ENCODE measurements at regions not wholly inside any gene's neighbourhood (a gene's known extent, or its start where the extent isn't known, plus 50 kb on each side); places are given as distances from the start of the nearest gene placed in this dataset.

DNA sequence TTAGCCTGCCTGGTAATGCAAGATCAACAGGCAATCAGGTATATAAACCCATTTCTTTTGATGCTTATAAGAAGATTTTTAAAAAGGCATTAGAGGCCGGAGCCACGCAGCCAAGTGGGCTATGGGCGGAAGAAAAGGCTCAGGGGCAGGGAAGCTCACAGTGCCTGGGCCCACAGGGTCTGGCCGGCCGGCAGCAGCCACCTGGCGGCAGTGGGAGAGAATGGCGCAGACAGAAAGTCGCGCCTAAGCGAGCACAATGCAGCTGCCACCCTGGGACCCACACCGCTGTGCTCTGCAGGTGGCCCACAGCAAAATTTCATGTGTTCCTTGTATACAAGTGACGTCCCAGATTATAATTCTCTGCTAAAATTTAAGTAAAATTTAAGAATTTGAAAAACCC lies 448.6 kb upstream of the RASGRP1 start:
- no peaks in the 10 kb centered on the region for H3K4me1 ChIP-seq (ENCODE audit: control insufficient read depth, insufficient read depth, low read length)
- H3K27ac ChIP-seq (ENCODE audit: low read length) = no peak overlapping the region
- ATAC-seq (no peak), DNase-seq (peak in 1 of 3 donors; percentile 9)
- H3K9me3 ChIP-seq (ENCODE audit: control insufficient read depth, low read length) = no peaks in the 10 kb centered on the region
- 79% methylated on average over 12 of the region's 12 CpGs for WGBS
- intact Hi-C loops (cut with DNase I) = no loop called here
- H3K27me3 ChIP-seq (ENCODE audit: control insufficient read depth, insufficient read depth) = no peaks in the 10 kb centered on the region
- no peak overlapping the region for H3K4me3 ChIP-seq (ENCODE audit: low read length)

DNA sequence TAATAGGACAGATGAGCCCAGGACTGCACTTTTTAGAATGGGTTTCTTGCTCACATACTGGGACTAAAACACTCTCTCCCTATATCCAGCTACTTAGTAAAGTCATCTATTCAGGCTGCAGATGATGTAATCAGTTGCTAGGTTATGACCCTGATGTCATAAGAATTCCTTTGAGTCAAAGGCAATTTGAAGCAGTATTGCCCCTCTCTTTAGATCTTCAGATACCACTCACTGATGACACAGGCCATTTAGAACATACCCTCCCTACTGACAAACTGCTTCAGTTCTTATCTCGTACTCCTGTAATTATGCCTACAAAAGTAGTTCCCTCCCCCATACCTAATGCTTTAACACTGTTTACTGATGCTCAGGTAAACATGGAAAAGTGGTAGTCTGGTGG lies 450.1 kb upstream of the RASGRP1 start:
- H3K9me3 ChIP-seq (ENCODE audit: control insufficient read depth, low read length) = no peaks in the 10 kb centered on the region
- H3K27me3 ChIP-seq (ENCODE audit: control insufficient read depth, insufficient read depth) = no peaks in the 10 kb centered on the region
- DNase-seq (no peak), ATAC-seq (no peak)
- intact Hi-C loops (cut with DNase I) = no loop called here
- H3K27ac ChIP-seq (ENCODE audit: low read length) = no peak overlapping the region
- no peak overlapping the region for H3K4me3 ChIP-seq (ENCODE audit: low read length)
- H3K4me1 ChIP-seq (ENCODE audit: control insufficient read depth, insufficient read depth, low read length) = no peaks in the 10 kb centered on the region
- WGBS = 44% methylated on average over 1 of the region's 1 CpG

DNA sequence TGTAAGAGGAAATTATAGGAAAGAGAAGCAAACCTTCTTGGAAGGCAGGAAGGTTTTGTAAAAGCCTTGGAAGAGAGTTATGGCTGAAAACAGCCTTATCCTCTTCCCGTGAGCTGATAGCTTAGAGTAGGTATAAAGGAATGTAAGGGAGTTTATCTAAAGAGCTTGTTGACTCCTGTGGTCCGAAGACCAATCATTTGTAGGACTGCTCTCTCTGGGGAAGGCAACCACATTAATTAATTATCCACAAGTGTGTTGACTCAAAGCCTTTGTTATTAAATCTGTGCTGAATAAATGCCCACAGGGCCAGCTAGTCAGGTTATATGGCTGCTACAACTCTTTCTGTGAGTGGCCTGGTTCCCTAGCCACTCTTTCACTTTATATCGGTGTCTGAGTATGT lies 452.1 kb upstream of the RASGRP1 start:
- DNase-seq (no peak), ATAC-seq (no peak)
- no peaks in the 10 kb centered on the region for H3K9me3 ChIP-seq (ENCODE audit: control insufficient read depth, low read length)
- H3K27me3 ChIP-seq (ENCODE audit: control insufficient read depth, insufficient read depth) = no peaks in the 10 kb centered on the region
- H3K4me1 ChIP-seq (ENCODE audit: control insufficient read depth, insufficient read depth, low read length) = no peaks in the 10 kb centered on the region
- WGBS = 64% methylated on average over 3 of the region's 3 CpGs
- intact Hi-C loops (cut with DNase I) = no loop called here
- no peak overlapping the region for H3K27ac ChIP-seq (ENCODE audit: low read length)
- H3K4me3 ChIP-seq (ENCODE audit: low read length) = no peak overlapping the region

DNA sequence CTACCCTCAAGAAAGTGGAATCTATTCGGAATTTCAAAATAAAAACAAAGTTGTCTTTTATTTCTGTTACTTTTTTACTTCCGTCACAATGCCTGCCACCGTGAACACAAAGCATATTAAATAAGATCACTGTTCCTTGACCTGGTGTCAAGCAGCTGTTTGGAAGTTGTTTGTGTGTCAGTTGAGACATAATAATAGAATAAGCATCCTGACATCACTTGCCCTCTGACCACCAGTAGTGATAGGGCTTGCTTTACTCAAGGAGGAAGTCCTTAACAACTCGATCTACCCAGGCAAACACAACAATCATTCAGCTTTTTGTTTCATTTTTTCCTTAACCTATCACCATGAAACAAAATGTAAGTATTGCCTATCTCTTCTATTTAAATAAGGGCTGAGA lies 454.4 kb upstream of the RASGRP1 start:
- intact Hi-C loops (cut with DNase I) = no loop called here
- no peak for DNase-seq
- H3K27ac ChIP-seq (ENCODE audit: low read length) = no peak overlapping the region
- no peaks in the 10 kb centered on the region for H3K9me3 ChIP-seq (ENCODE audit: control insufficient read depth, low read length)
- H3K27me3 ChIP-seq (ENCODE audit: control insufficient read depth, insufficient read depth) = no peaks in the 10 kb centered on the region
- 59% methylated on average over 4 of the region's 4 CpGs for WGBS
- no peak overlapping the region for H3K4me3 ChIP-seq (ENCODE audit: low read length)
- no peak for ATAC-seq
- no peaks in the 10 kb centered on the region for H3K4me1 ChIP-seq (ENCODE audit: control insufficient read depth, insufficient read depth, low read length)

DNA sequence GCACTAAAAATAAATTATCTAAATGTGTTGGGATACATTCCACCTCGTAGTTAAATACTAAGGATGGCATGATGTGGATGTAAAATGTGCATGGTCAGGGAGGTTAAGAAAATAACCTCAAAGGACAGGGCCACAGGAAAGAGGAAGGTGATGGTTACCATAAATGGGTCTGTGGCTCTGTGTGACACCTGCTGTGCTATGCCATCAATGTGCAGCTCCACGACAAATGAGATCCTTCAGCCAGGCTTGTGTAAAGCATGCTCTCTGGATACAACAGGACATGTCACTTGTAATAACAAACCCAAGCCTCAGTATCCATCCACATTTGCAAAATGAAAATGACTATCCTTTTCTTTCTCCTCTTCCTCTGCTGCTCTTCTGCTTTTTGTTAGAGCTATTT lies 456.7 kb upstream of the RASGRP1 start:
- ATAC-seq = no peak
- no peaks in the 10 kb centered on the region for H3K4me1 ChIP-seq (ENCODE audit: control insufficient read depth, insufficient read depth, low read length)
- intact Hi-C loops (cut with DNase I) = no loop called here
- no peak for DNase-seq
- H3K9me3 ChIP-seq (ENCODE audit: control insufficient read depth, low read length) = no peaks in the 10 kb centered on the region
- WGBS = 53% methylated on average over 2 of the region's 2 CpGs
- H3K4me3 ChIP-seq (ENCODE audit: low read length) = no peak overlapping the region
- H3K27me3 ChIP-seq (ENCODE audit: control insufficient read depth, insufficient read depth) = no peaks in the 10 kb centered on the region
- H3K27ac ChIP-seq (ENCODE audit: low read length) = no peak overlapping the region

DNA sequence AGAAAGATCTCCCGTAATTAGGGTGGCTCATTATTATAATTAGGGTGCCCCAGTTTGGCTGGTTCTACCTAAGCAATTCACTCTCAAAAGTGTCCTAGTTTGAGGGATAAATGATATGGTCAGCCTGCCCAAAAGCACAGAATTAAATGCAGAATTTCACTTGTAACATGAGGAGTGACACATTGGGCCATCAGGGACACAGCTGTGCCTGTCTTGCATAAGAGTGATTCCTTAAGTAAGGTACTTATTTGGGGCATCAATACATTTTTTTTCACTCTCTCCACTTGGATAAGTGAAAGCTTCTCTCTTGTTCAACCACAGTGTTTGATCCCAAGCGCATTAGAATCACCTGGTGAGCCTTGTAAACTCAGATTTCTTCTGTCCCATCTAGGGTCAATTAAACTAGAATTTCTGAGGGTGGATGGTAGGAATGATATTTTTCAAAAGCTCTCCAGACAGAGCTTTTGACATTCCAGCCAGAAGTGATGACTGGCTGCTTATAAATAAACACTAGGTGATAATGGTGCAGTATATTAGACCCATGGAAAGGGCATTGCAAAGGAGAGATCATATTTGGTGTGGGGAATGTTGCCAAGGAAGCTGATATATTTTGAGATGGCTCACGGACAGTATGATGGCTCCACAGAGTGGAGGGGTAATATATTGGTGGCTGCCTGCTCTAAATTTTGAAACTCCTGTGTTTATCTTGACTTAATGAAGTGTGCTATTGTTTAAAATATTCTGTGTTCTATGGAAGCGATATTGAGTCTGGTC lies 458.1 kb upstream of the RASGRP1 start:
- 81% methylated on average over 4 of the region's 4 CpGs for WGBS
- DNase-seq (no peak), ATAC-seq (peak; percentile 58 to 70)
- intact Hi-C loops (cut with DNase I) = no loop called here
- no peak overlapping the region for H3K27ac ChIP-seq (ENCODE audit: low read length)
- H3K4me1 ChIP-seq (ENCODE audit: control insufficient read depth, insufficient read depth, low read length) = no peaks in the 10 kb centered on the region
- H3K4me3 ChIP-seq (ENCODE audit: low read length) = no peak overlapping the region
- no peaks in the 10 kb centered on the region for H3K27me3 ChIP-seq (ENCODE audit: control insufficient read depth, insufficient read depth)
- no peaks in the 10 kb centered on the region for H3K9me3 ChIP-seq (ENCODE audit: control insufficient read depth, low read length)

DNA sequence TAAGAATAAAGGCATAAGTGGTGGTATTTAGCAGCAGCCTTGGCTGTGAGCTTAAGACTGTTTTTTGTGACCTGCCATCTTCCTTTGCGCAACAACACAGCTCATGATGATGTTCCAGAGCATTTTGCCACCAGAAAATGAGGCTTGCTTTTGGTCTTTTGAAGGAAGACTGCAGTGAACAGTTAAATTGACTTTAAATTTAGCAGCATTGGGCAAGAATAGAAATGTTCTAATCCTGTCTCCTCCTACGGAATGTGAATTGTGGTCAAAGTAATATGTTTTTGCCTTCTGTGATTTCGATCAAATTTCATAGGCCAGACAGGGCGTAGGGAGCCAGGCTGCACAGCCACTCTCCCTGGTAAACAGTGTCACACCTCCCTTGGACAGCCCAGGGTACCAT lies 460.7 kb upstream of the RASGRP1 start:
- no peaks in the 10 kb centered on the region for H3K4me1 ChIP-seq (ENCODE audit: control insufficient read depth, insufficient read depth, low read length)
- ATAC-seq (no peak), DNase-seq (no peak)
- H3K4me3 ChIP-seq (ENCODE audit: low read length) = no peak overlapping the region
- no peaks in the 10 kb centered on the region for H3K27me3 ChIP-seq (ENCODE audit: control insufficient read depth, insufficient read depth)
- H3K9me3 ChIP-seq (ENCODE audit: control insufficient read depth, low read length) = no peaks in the 10 kb centered on the region
- no peak overlapping the region for H3K27ac ChIP-seq (ENCODE audit: low read length)
- intact Hi-C loops (cut with DNase I) = no loop called here
- WGBS = 92% methylated on average over 4 of the region's 4 CpGs

DNA sequence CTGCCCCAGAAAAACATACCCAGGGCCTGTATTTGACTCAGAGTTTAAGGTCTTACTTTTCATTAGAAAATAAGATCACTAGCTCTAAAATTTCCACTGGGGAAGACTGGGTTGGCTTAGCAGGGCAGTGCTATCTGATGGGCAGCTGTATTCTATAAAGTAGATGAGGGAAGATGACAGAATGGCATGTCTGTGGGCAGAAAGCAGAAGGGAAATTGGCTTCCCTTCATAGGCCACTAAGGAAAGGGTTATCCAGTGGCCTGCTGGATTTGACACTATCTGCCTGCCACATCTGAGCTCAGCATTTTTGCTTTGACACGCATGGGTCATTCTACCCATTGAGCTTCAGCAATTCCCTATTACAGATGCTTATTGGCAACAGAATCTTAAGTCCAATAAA lies 461.3 kb upstream of the RASGRP1 start:
- Histone ChIP-seq H3K4me1 (ENCODE audit: control insufficient read depth, insufficient read depth, low read length) (no peaks in the 10 kb centered on the region), H3K9me3 (ENCODE audit: control insufficient read depth, low read length) (no peaks in the 10 kb centered on the region), H3K4me3 (ENCODE audit: low read length) (no peak overlapping the region), H3K27ac (ENCODE audit: low read length) (no peak overlapping the region), H3K27me3 (ENCODE audit: control insufficient read depth, insufficient read depth) (no peaks in the 10 kb centered on the region)
- intact Hi-C loops (cut with DNase I) = no loop called here
- DNase-seq (no peak), ATAC-seq (no peak)
- WGBS = 84% methylated on average over 1 of the region's 1 CpG

DNA sequence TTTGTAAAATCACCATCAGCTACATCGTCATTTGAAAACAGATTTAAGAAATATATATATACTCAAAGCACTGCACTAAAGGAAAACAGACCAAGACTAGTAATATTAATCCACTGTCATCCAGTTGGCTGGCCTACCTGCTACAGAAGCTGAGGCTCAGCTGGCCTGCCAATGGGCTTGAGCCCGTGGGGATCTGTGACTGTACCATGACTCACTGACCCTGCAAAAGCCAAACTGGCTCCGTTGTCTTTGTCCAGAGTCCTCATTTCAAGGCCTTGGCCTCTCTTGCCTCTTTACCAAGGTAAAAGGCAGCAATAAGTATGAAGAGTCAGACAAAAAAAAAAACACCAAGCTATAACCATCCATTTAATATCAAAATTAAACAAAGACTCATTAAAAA lies 463.5 kb upstream of the RASGRP1 start:
- Histone ChIP-seq H3K9me3 (ENCODE audit: control insufficient read depth, low read length) (no peaks in the 10 kb centered on the region), H3K27ac (ENCODE audit: low read length) (no peak overlapping the region), H3K4me1 (ENCODE audit: control insufficient read depth, insufficient read depth, low read length) (no peaks in the 10 kb centered on the region), H3K27me3 (ENCODE audit: control insufficient read depth, insufficient read depth) (no peaks in the 10 kb centered on the region), H3K4me3 (ENCODE audit: low read length) (no peak overlapping the region)
- 81% methylated on average over 3 of the region's 3 CpGs for WGBS
- ATAC-seq (peak; percentile 72 to 79), DNase-seq (peak; percentile 68 to 76 (median 69))
- intact Hi-C loops (cut with DNase I) = no loop called here

DNA sequence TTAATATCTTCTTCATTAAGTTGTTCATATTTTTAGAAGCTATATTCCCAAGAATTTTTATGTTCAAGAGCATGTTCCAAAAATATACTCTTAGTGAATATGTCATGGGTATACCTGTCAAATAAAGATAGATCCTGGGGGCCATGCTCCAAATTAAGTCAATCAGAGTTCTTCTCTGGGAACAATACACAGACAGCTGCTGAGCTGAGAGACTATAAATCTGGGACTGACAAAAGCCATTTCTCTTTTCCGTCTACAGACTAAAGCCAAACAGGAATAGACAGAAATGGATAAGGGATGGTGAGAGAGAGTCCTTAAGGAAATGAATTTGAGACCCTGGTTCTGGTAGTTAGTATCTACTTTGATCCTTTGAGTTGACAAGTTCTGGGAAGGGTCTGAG lies 465.1 kb upstream of the RASGRP1 start:
- no peaks in the 10 kb centered on the region for H3K27me3 ChIP-seq (ENCODE audit: control insufficient read depth, insufficient read depth)
- intact Hi-C loops (cut with DNase I) = no loop called here
- 90% methylated on average over 1 of the region's 1 CpG for WGBS

DNA sequence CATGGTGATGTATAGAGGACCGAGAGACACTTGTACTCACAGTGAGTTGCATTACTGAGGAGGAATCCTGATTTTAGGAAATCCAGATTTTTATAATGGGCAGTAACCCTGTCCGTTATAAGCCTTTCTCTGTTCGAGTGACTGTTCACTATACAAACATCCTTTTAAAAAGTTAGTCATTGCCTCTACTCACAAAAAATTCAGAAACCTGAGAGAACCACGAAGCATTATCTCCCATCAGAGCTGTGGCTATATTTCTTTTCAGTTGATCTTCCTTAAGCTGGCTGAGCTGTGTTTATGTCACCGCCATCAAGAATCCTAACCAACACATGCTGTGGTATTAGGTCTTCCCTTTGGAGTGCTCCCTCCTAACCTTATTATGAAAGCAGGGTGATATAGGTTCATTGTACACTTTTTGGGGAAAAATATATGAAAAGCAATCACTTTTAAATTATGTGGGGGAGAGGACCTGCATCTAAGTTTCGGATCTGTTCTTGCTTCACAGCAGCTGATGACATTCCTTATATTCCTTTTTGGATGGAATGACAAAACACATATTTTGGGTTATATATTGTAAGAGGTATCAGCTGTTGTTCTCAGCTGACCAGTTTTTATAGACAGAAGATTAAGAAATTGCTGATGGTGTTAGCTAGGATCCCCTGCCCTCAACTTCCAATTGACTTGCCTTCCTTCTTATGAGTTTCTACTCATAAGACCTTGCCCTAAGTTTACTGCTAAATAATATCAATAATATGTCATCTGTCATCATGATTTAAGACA lies 465.9 kb upstream of the RASGRP1 start:
- DNase-seq (no peak), ATAC-seq (no peak)
- Histone ChIP-seq H3K9me3 (ENCODE audit: control insufficient read depth, low read length) (no peaks in the 10 kb centered on the region), H3K27me3 (ENCODE audit: control insufficient read depth, insufficient read depth) (no peaks in the 10 kb centered on the region), H3K27ac (ENCODE audit: low read length) (no peak overlapping the region), H3K4me1 (ENCODE audit: control insufficient read depth, insufficient read depth, low read length) (no peaks in the 10 kb centered on the region), H3K4me3 (ENCODE audit: low read length) (no peak overlapping the region)
- WGBS = 91% methylated on average over 6 of the region's 6 CpGs
- intact Hi-C loops (cut with DNase I) = no loop called here

More for the DNA sequence above, 465.1 kb upstream of the RASGRP1 start:
- Histone ChIP-seq H3K4me3 (ENCODE audit: low read length) (no peak overlapping the region), H3K4me1 (ENCODE audit: control insufficient read depth, insufficient read depth, low read length) (no peaks in the 10 kb centered on the region), H3K9me3 (ENCODE audit: control insufficient read depth, low read length) (no peaks in the 10 kb centered on the region), H3K27ac (ENCODE audit: low read length) (no peak overlapping the region)
- ATAC-seq = no peak
- DNase-seq = no peak
